Activated T-helper 2 cell treated with anti-CD3 and anti-CD28 coated beads, Interferon-gamma antibody, Interleukin-2, Interleukin-4, amounts not matched to agents 10 μg/mL and 5 μg/mL and 100 μg/mL, durations not matched to agents 14 hours and 24 hours and 36 hours (primary cell): ENCODE measurements at regions not wholly inside any gene's neighbourhood (a gene's known extent, or its start where the extent isn't known, plus 50 kb on each side); places are given as distances from the start of the nearest gene placed in this dataset.

ENCODE experiments used
- DNase-seq: peaks from one replicate; pipeline ENCODE4 v3.0.0; 2021; ENCODE audit warnings: low spot score
- H3K27ac Mint-ChIP-seq: one replicate; pipeline ENCODE4 v1.8.0; 2021; ENCODE audit warnings: mixed read lengths
- H3K27me3 Mint-ChIP-seq: one replicate; pipeline ENCODE4 v1.8.0; 2021; ENCODE audit warnings: low read depth, mixed read lengths
- H3K36me3 Mint-ChIP-seq: one replicate; pipeline ENCODE4 v1.8.0; 2021; ENCODE audit warnings: low read depth, mixed read lengths
- H3K4me1 Mint-ChIP-seq: one replicate; pipeline ENCODE4 v1.8.0; 2021; ENCODE audit warnings: low read depth, mixed read lengths
- H3K4me3 Mint-ChIP-seq: one replicate; pipeline ENCODE4 v1.8.0; 2021; ENCODE audit warnings: low read depth, mild to moderate bottlenecking, moderate library complexity, mixed read lengths
- H3K9me3 Mint-ChIP-seq: one replicate; pipeline ENCODE4 v1.8.0; 2021; ENCODE audit warnings: mixed read lengths
- intact Hi-C: fragments of 100-400 bp; cut with micrococcal nuclease; formaldehyde crosslinking; loops from one replicate; pipeline ENCODE4 v1.15.1; 2023

GRCh38 chr1:219434923-219435297 lies 178.0 kb downstream of the ZC3H11B start:
- intact Hi-C loops = no loop called here
- Mint-ChIP-seq H3K4me1 (peaks cover 7% of the 10 kb centered on the region), H3K4me3 (no peak overlapping the region), H3K27ac (no peak overlapping the region), H3K9me3 (no peaks in the 10 kb centered on the region), H3K36me3 (no peaks in the 10 kb centered on the region), H3K27me3 (no peaks in the 10 kb centered on the region)
- DNase-seq = no peak

- no peaks in the 10 kb centered on the region for H3K27me3 Mint-ChIP-seq
- no peak overlapping the region for H3K27ac Mint-ChIP-seq
- no peaks in the 10 kb centered on the region for H3K36me3 Mint-ChIP-seq
- intact Hi-C loops = no loop called here
- DNase-seq = no peak
- H3K4me3 Mint-ChIP-seq = no peak overlapping the region
- H3K4me1 Mint-ChIP-seq = peaks cover 7% of the 10 kb centered on the region
- H3K9me3 Mint-ChIP-seq = no peaks in the 10 kb centered on the region
Measured at GRCh38 chr1:219434285-219434922, 178.5 kb downstream of the ZC3H11B start.

GRCh38 chr1:219433496-219434131 lies 179.3 kb downstream of the ZC3H11B start:
- no peaks in the 10 kb centered on the region for H3K36me3 Mint-ChIP-seq

GRCh38 chr1:219433001-219433400 lies 179.9 kb downstream of the ZC3H11B start:
- no peak for DNase-seq
- H3K4me3 Mint-ChIP-seq = no peak overlapping the region
- intact Hi-C loops = no loop called here
- no peaks in the 10 kb centered on the region for H3K9me3 Mint-ChIP-seq
- no peaks in the 10 kb centered on the region for H3K27me3 Mint-ChIP-seq
- H3K27ac Mint-ChIP-seq = no peak overlapping the region
- H3K4me1 Mint-ChIP-seq = peaks cover 11% of the 10 kb centered on the region
- no peaks in the 10 kb centered on the region for H3K36me3 Mint-ChIP-seq

More at GRCh38 chr1:219433496-219434131, 179.3 kb downstream of the ZC3H11B start:
- Mint-ChIP-seq H3K4me3 (no peak overlapping the region), H3K4me1 (peaks cover 9% of the 10 kb centered on the region), H3K9me3 (no peaks in the 10 kb centered on the region), H3K27ac (no peak overlapping the region), H3K27me3 (no peaks in the 10 kb centered on the region)
- DNase-seq = no peak
- intact Hi-C loops = no loop called here

- DNase-seq = no peak
- Mint-ChIP-seq H3K27me3 (no peaks in the 10 kb centered on the region), H3K36me3 (no peaks in the 10 kb centered on the region), H3K4me3 (no peak overlapping the region), H3K4me1 (peaks cover 17% of the 10 kb centered on the region), H3K9me3 (no peaks in the 10 kb centered on the region), H3K27ac (no peak overlapping the region)
- intact Hi-C loops = no loop called here
Measured at GRCh38 chr1:219432191-219432606, 180.7 kb downstream of the ZC3H11B start.

GRCh38 chr1:219430419-219430818 lies 182.5 kb downstream of the ZC3H11B start:
- Mint-ChIP-seq H3K4me1 (peaks cover 22% of the 10 kb centered on the region), H3K9me3 (no peaks in the 10 kb centered on the region), H3K27ac (no peak overlapping the region), H3K27me3 (no peaks in the 10 kb centered on the region), H3K36me3 (no peaks in the 10 kb centered on the region), H3K4me3 (no peak overlapping the region)
- intact Hi-C loops = no loop called here
- DNase-seq = no peak

- Mint-ChIP-seq H3K27ac (peak overlapping the region; percentile 25), H3K4me1 (peaks cover 22% of the 10 kb centered on the region), H3K9me3 (no peaks in the 10 kb centered on the region), H3K36me3 (no peaks in the 10 kb centered on the region), H3K27me3 (no peaks in the 10 kb centered on the region), H3K4me3 (no peak overlapping the region)
- DNase-seq = no peak
- intact Hi-C loops = loop anchor here (5.0 to 10.0 kb wide), 3 partner anchors 89 to 244 kb away; no protein-coding TSS in a partner anchor
Measured at GRCh38 chr1:219428651-219429050, 184.3 kb downstream of the ZC3H11B start.

- Mint-ChIP-seq H3K27ac (peak overlapping the region; percentile 58), H3K4me3 (no peak overlapping the region), H3K4me1 (peaks cover 25% of the 10 kb centered on the region), H3K27me3 (no peaks in the 10 kb centered on the region), H3K9me3 (no peaks in the 10 kb centered on the region), H3K36me3 (no peaks in the 10 kb centered on the region)
- intact Hi-C loops = loop anchor here (1.0 to 10.0 kb wide), 4 partner anchors 37 to 243 kb away; no protein-coding TSS in a partner anchor
- DNase-seq = no peak
Measured at GRCh38 chr1:219427989-219428388, 184.9 kb downstream of the ZC3H11B start.

- Mint-ChIP-seq H3K27ac (peak overlapping the region; percentile 58), H3K27me3 (no peaks in the 10 kb centered on the region), H3K4me1 (peaks cover 26% of the 10 kb centered on the region), H3K9me3 (no peaks in the 10 kb centered on the region), H3K4me3 (no peak overlapping the region), H3K36me3 (no peaks in the 10 kb centered on the region)
- intact Hi-C loops = loop anchor here (1.0 to 10.0 kb wide), 4 partner anchors 38 to 243 kb away; no protein-coding TSS in a partner anchor
- DNase-seq = no peak
Measured at GRCh38 chr1:219427403-219427802, 185.5 kb downstream of the ZC3H11B start.

GRCh38 chr1:219422811-219423598 lies 189.9 kb downstream of the ZC3H11B start:
- peak overlapping the region; percentile 77 for H3K27ac Mint-ChIP-seq

GRCh38 chr1:219420913-219421312 lies 192.0 kb downstream of the ZC3H11B start:
- intact Hi-C loops = loop anchor here (10.0 kb wide), 1 partner anchor 236 kb away; no protein-coding TSS in a partner anchor
- H3K36me3 Mint-ChIP-seq = no peaks in the 10 kb centered on the region
- no peak for DNase-seq
- no peaks in the 10 kb centered on the region for H3K27me3 Mint-ChIP-seq
- peaks cover 9% of the 10 kb centered on the region for H3K4me1 Mint-ChIP-seq
- H3K27ac Mint-ChIP-seq = no peak overlapping the region
- no peak overlapping the region for H3K4me3 Mint-ChIP-seq
- no peaks in the 10 kb centered on the region for H3K9me3 Mint-ChIP-seq

More at GRCh38 chr1:219422811-219423598, 189.9 kb downstream of the ZC3H11B start:
- H3K36me3 Mint-ChIP-seq = no peaks in the 10 kb centered on the region
- DNase-seq = no peak
- H3K9me3 Mint-ChIP-seq = no peaks in the 10 kb centered on the region
- intact Hi-C loops = loop anchor here (1.0 to 10.0 kb wide), 2 partner anchors 42 to 238 kb away; no protein-coding TSS in a partner anchor
- no peaks in the 10 kb centered on the region for H3K27me3 Mint-ChIP-seq
- peaks cover 18% of the 10 kb centered on the region for H3K4me1 Mint-ChIP-seq
- H3K4me3 Mint-ChIP-seq = no peak overlapping the region

- H3K27ac Mint-ChIP-seq = no peak overlapping the region
- no peaks in the 10 kb centered on the region for H3K36me3 Mint-ChIP-seq
- intact Hi-C loops = loop anchor here (10.0 kb wide), 1 partner anchor 235 kb away; no protein-coding TSS in a partner anchor
- no peaks in the 10 kb centered on the region for H3K9me3 Mint-ChIP-seq
- H3K4me3 Mint-ChIP-seq = no peak overlapping the region
- no peak for DNase-seq
- H3K4me1 Mint-ChIP-seq = peaks cover 7% of the 10 kb centered on the region
- no peaks in the 10 kb centered on the region for H3K27me3 Mint-ChIP-seq
Measured at GRCh38 chr1:219419860-219420259, 193.0 kb downstream of the ZC3H11B start.
